ENCODE measurements at regions not wholly inside any gene's neighbourhood (a gene's known extent, or its start where the extent isn't known, plus 50 kb on each side); places are given as distances from the start of the nearest gene placed in this dataset.

- TF ChIP-seq, protein P1, sequence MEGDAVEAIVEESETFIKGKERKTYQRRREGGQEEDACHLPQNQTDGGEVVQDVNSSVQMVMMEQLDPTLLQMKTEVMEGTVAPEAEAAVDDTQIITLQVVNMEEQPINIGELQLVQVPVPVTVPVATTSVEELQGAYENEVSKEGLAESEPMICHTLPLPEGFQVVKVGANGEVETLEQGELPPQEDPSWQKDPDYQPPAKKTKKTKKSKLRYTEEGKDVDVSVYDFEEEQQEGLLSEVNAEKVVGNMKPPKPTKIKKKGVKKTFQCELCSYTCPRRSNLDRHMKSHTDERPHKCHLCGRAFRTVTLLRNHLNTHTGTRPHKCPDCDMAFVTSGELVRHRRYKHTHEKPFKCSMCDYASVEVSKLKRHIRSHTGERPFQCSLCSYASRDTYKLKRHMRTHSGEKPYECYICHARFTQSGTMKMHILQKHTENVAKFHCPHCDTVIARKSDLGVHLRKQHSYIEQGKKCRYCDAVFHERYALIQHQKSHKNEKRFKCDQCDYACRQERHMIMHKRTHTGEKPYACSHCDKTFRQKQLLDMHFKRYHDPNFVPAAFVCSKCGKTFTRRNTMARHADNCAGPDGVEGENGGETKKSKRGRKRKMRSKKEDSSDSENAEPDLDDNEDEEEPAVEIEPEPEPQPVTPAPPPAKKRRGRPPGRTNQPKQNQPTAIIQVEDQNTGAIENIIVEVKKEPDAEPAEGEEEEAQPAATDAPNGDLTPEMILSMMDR (conservative IDR thresholded peaks at IDR 0.05; ENCODE audit: low read length) = peak; percentile 30; the same call in 1 of the 2 replicates
- TF ChIP-seq EZH2phosphoT487 (IDR thresholded peaks at IDR 0.05; ENCODE audit: borderline replicate concordance) = no peak
Observed at GRCh38 chr12:16121953-16122352, 155.5 kb downstream of the SLC15A5 start.
